Stimulated activated CD4-positive, alpha-beta T cell treated with anti-CD3 and anti-CD28 coated beads, TNF-alpha, amount 100 ng/mL, for 24 hours (primary cell): ENCODE measurements at regions not wholly inside any gene's neighbourhood (a gene's known extent, or its start where the extent isn't known, plus 50 kb on each side); places are given as distances from the start of the nearest gene placed in this dataset.
"Not testable (repeated sequence)": the region's sequence is repeated elsewhere in the genome, so short reads cannot be mapped to it uniquely, and the experiment has no call there.

ENCODE experiments used
- DNase-seq, 3 experiments: peaks; one replicate each; pipeline ENCODE4 v3.0.0-alpha.2; 2020; ENCODE audit warnings: low read depth in 3 of 3

GRCh38 chr2:234374150-234374508, 122.8 kb downstream of the ARL4C start:
- no peak for DNase-seq

- no peak for DNase-seq
Observed at GRCh38 chr2:234373481-234374149, 123.3 kb downstream of the ARL4C start.

GRCh38 chr2:234373060-234373459, 123.8 kb downstream of the ARL4C start:
- DNase-seq, result no peak

GRCh38 chr2:234372506-234372905, 124.4 kb downstream of the ARL4C start:
- no peak for DNase-seq

GRCh38 chr2:234368861-234369261, 128.0 kb downstream of the ARL4C start:
- DNase-seq, result peak in 1 of 3 experiments; percentile 42

- no peak for DNase-seq
Observed at GRCh38 chr2:234366891-234367290, 130.0 kb downstream of the ARL4C start.

GRCh38 chr2:234364661-234365060, 132.2 kb downstream of the ARL4C start:
- no peak for DNase-seq

- no peak for DNase-seq
Observed at GRCh38 chr2:234363647-234364294, 133.1 kb downstream of the ARL4C start.

GRCh38 chr2:234363011-234363487, 133.8 kb downstream of the ARL4C start:
- no peak for DNase-seq

GRCh38 chr2:234360313-234360975, 136.4 kb downstream of the ARL4C start:
- not testable (repeated sequence) for DNase-seq

- DNase-seq, result no peak
Observed at GRCh38 chr2:234357666-234358065, 139.2 kb downstream of the ARL4C start.

- no peak for DNase-seq
Observed at GRCh38 chr2:234355808-234356365, 141.0 kb downstream of the ARL4C start.

- no peak for DNase-seq
Observed at GRCh38 chr2:234355021-234355720, 141.7 kb downstream of the ARL4C start.

- no peak for DNase-seq
Observed at GRCh38 chr2:234352270-234352669, 144.6 kb downstream of the ARL4C start.

- not testable (repeated sequence) for DNase-seq
Observed at GRCh38 chr2:234351866-234352265, 145.0 kb downstream of the ARL4C start.

GRCh38 chr2:234348081-234348480, 148.8 kb downstream of the ARL4C start:
- DNase-seq, result no peak

GRCh38 chr2:234345921-234346320, 151.0 kb downstream of the ARL4C start:
- DNase-seq, result no peak

GRCh38 chr2:234344012-234344411, 152.9 kb downstream of the ARL4C start:
- no peak for DNase-seq

- DNase-seq, result no peak
Observed at GRCh38 chr2:234343372-234343771, 153.5 kb downstream of the ARL4C start.

- no peak for DNase-seq
Observed at GRCh38 chr2:234341306-234341985, 155.4 kb downstream of the ARL4C start.

- DNase-seq, result no peak
Observed at GRCh38 chr2:234339501-234339900, 157.4 kb downstream of the ARL4C start.
